WTC11 (cell line): ENCODE measurements at regions not wholly inside any gene's neighbourhood (a gene's known extent, or its start where the extent isn't known, plus 50 kb on each side); places are given as distances from the start of the nearest gene placed in this dataset.

Source experiments
- ATF2 ChIP-seq: sonication (generic); formaldehyde crosslinking; IDR thresholded peaks from 2 replicates; pipeline ENCODE4 v1.8.1; 2022; ENCODE audit warnings: low read depth, missing genetic modification reagents, borderline replicate concordance
- ATF3 ChIP-seq: sonication (generic); formaldehyde crosslinking; conservative IDR thresholded peaks from 2 replicates; pipeline ENCODE4 v1.8.1; 2022; ENCODE audit warnings: mild to moderate bottlenecking, missing genetic modification reagents
- CREM ChIP-seq: sonication (generic); formaldehyde crosslinking; IDR thresholded peaks from 2 replicates; pipeline ENCODE4 v1.8.1; 2022; ENCODE audit warnings: mild to moderate bottlenecking, missing genetic modification reagents, moderate library complexity
- CTCF ChIP-seq: fragments of 200-600 bp; IDR thresholded peaks from 2 replicates; pipeline ENCODE4 v1.8.0; 2022; ENCODE audit warnings: antibody characterized with exemption
- ETV6 ChIP-seq: sonication (generic); formaldehyde crosslinking; IDR thresholded peaks from 2 replicates; pipeline ENCODE4 v1.8.1; 2022; ENCODE audit warnings: mild to moderate bottlenecking, missing genetic modification reagents
- HMGXB4 ChIP-seq: sonication (generic); formaldehyde crosslinking; IDR thresholded peaks from 2 replicates; pipeline ENCODE4 v1.8.1; 2023; ENCODE audit warnings: mild to moderate bottlenecking, moderate library complexity, missing genetic modification reagents
- IRF1 ChIP-seq: sonication (generic); formaldehyde crosslinking; IDR thresholded peaks from 2 replicates; pipeline ENCODE4 v1.8.0; 2023; ENCODE audit warnings: missing genetic modification reagents
- JUN ChIP-seq: sonication (generic); formaldehyde crosslinking; IDR thresholded peaks from 2 replicates; pipeline ENCODE4 v1.8.0; 2023; ENCODE audit warnings: mild to moderate bottlenecking, missing genetic modification reagents
- ZBTB21 ChIP-seq: sonication (generic); formaldehyde crosslinking; IDR thresholded peaks from 2 replicates; pipeline ENCODE4 v1.8.1; 2023; ENCODE audit warnings: mild to moderate bottlenecking, missing genetic modification reagents, borderline replicate concordance
- TF ChIP-seq, protein P1 (sequence below): sonication (generic); formaldehyde crosslinking; IDR thresholded peaks from 2 replicates; pipeline ENCODE4 v1.8.1; 2023; ENCODE audit warnings: mild to moderate bottlenecking, missing genetic modification reagents, borderline replicate concordance

GRCh38 chr3:132246212-132246611, 71.0 kb upstream of the ACP3 start:
- TF ChIP-seq ZBTB21 = no peak
- TF ChIP-seq JUN (CRISPR knock-in tag) = no peak
- no peak for TF ChIP-seq IRF1 (CRISPR knock-in tag)
- TF ChIP-seq CTCF = no peak
- no peak for TF ChIP-seq HMGXB4 (CRISPR knock-in tag)
- no peak for TF ChIP-seq ATF3
- no peak for TF ChIP-seq CREM
- no peak for TF ChIP-seq ETV6
- no peak for TF ChIP-seq ATF2 (CRISPR knock-in tag)
- TF ChIP-seq, protein P1, sequence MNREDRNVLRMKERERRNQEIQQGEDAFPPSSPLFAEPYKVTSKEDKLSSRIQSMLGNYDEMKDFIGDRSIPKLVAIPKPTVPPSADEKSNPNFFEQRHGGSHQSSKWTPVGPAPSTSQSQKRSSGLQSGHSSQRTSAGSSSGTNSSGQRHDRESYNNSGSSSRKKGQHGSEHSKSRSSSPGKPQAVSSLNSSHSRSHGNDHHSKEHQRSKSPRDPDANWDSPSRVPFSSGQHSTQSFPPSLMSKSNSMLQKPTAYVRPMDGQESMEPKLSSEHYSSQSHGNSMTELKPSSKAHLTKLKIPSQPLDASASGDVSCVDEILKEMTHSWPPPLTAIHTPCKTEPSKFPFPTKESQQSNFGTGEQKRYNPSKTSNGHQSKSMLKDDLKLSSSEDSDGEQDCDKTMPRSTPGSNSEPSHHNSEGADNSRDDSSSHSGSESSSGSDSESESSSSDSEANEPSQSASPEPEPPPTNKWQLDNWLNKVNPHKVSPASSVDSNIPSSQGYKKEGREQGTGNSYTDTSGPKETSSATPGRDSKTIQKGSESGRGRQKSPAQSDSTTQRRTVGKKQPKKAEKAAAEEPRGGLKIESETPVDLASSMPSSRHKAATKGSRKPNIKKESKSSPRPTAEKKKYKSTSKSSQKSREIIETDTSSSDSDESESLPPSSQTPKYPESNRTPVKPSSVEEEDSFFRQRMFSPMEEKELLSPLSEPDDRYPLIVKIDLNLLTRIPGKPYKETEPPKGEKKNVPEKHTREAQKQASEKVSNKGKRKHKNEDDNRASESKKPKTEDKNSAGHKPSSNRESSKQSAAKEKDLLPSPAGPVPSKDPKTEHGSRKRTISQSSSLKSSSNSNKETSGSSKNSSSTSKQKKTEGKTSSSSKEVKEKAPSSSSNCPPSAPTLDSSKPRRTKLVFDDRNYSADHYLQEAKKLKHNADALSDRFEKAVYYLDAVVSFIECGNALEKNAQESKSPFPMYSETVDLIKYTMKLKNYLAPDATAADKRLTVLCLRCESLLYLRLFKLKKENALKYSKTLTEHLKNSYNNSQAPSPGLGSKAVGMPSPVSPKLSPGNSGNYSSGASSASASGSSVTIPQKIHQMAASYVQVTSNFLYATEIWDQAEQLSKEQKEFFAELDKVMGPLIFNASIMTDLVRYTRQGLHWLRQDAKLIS (CRISPR knock-in tag) = no peak
